ENCODE measurements at regions not wholly inside any gene's neighbourhood (a gene's known extent, or its start where the extent isn't known, plus 50 kb on each side); places are given as distances from the start of the nearest gene placed in this dataset.

DNA sequence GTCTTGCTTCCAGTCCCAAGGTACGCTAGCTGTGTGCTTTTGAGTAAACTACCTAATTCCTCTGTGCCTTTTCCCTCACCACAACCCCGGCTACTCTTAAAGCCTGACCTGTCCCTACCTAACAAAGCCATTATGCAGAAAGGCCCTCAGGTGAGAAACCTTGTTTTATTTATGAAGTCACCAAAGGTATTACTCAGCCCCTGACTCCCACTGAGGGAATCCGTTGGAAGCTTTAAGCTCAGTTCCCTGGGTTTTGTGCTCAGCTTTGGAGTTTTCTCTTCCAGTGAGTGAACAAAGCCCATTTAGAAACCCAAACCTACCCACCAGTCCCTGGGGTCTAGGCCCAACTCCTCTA, 90.9 kb downstream of the APIP start:
- TF ChIP-seq POLR2AphosphoS5 (IDR thresholded peaks at IDR 0.05; ENCODE audit: low read depth, low read length) = no peak
- no peak for TF ChIP-seq SIN3A (IDR thresholded peaks at IDR 0.05; ENCODE audit: borderline replicate concordance, insufficient read depth, low read length)
- no peak for TF ChIP-seq REST (IDR thresholded peaks at IDR 0.05; ENCODE audit: insufficient read depth in 1 of 2, low read depth in 2 of 2, low read length in 2 of 2)
- no peak for TF ChIP-seq TAF1 (IDR thresholded peaks at IDR 0.05; ENCODE audit: borderline replicate concordance, insufficient read depth, low read length)
- no peak for TF ChIP-seq FOXP2 (optimal IDR thresholded peaks at IDR 0.05; ENCODE audit: borderline replicate concordance, extremely low read depth, extremely low read length, insufficient read depth)
